ENCODE measurements at regions not wholly inside any gene's neighbourhood (a gene's known extent, or its start where the extent isn't known, plus 50 kb on each side); places are given as distances from the start of the nearest gene placed in this dataset.

DNA sequence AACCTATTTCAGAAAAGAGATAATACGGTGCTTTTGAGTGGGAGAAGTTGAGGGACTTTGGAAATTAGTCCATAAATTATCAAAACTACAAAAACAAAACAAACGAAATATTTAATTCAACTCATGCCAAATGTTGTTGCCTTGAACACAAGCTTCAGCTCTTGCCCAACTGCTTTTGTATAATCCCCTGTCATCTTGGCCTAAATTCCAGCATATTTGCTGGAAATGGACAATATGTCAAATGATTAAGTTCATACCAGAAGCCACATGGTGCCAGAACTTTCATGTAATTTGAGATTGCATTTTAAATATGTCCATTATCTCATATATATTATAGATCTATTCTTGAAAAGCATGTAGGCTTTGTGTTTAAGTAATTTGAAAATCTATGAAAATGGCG is 373.7 kb upstream of the SLITRK6 start:
- intact Hi-C loops (cut with micrococcal nuclease) = no loop called here
- Histone ChIP-seq H3K79me2 (ENCODE audit: insufficient read depth, low read length) (no peaks in the 10 kb centered on the region), H3K4me1 (ENCODE audit: control insufficient read depth in 1 of 2, insufficient read depth in 2 of 2, low read length in 2 of 2) (no peaks in the 10 kb centered on the region), H3K9me3 (replicated peaks in 1 of 2; ENCODE audit: control insufficient read depth in 1 of 2, insufficient read depth in 1 of 2, low read length in 2 of 2) (peaks cover 6 to 8% of the 10 kb centered on the region in 2 donors), H3K27ac (ENCODE audit: low read depth in 1 of 2, low read length in 2 of 2) (no peak overlapping the region), H3K36me3 (replicated peaks in 1 of 2; ENCODE audit: control insufficient read depth in 1 of 2, insufficient read depth in 2 of 2, low read length in 2 of 2) (no peaks in the 10 kb centered on the region), H3K4me3 (replicated peaks in 1 of 3; ENCODE audit: low read depth in 2 of 3, low read length in 3 of 3) (no peak overlapping the region), H3K4me2 (replicated peaks; ENCODE audit: extremely low read depth, low read length, poor library complexity, severe bottlenecking) (no peak overlapping the region), H2AFZ (ENCODE audit: insufficient read depth, low read depth, low read length, poor library complexity, severe bottlenecking) (no peak overlapping the region), H3K27me3 (ENCODE audit: control insufficient read depth in 2 of 2, insufficient read depth in 2 of 2, low read length in 2 of 2) (no peaks in the 10 kb centered on the region), H4K20me1 (ENCODE audit: insufficient read depth, low read length) (no peaks in the 10 kb centered on the region), H3K9ac (ENCODE audit: insufficient read depth, low read length, poor library complexity, severe bottlenecking) (no peak overlapping the region)
- Mint-ChIP-seq H3K9me3 (peaks cover 0 to 7% (median 4%) of the 10 kb centered on the region in 7 donors), H3K27me3 (ENCODE audit: low read depth in 3 of 3) (no peaks in the 10 kb centered on the region), H3K27ac (no peak overlapping the region), H3K36me3 (no peaks in the 10 kb centered on the region), H3K4me3 (no peak overlapping the region), H3K4me1 (no peaks in the 10 kb centered on the region)
- 86% methylated on average over 1 of the region's 3 CpGs for WGBS (ENCODE audit: insufficient coverage)
- DNase-seq = no peak
- TF ChIP-seq, protein P1, sequence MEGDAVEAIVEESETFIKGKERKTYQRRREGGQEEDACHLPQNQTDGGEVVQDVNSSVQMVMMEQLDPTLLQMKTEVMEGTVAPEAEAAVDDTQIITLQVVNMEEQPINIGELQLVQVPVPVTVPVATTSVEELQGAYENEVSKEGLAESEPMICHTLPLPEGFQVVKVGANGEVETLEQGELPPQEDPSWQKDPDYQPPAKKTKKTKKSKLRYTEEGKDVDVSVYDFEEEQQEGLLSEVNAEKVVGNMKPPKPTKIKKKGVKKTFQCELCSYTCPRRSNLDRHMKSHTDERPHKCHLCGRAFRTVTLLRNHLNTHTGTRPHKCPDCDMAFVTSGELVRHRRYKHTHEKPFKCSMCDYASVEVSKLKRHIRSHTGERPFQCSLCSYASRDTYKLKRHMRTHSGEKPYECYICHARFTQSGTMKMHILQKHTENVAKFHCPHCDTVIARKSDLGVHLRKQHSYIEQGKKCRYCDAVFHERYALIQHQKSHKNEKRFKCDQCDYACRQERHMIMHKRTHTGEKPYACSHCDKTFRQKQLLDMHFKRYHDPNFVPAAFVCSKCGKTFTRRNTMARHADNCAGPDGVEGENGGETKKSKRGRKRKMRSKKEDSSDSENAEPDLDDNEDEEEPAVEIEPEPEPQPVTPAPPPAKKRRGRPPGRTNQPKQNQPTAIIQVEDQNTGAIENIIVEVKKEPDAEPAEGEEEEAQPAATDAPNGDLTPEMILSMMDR (IDR thresholded peaks at IDR 0.05) = no peak

DNA sequence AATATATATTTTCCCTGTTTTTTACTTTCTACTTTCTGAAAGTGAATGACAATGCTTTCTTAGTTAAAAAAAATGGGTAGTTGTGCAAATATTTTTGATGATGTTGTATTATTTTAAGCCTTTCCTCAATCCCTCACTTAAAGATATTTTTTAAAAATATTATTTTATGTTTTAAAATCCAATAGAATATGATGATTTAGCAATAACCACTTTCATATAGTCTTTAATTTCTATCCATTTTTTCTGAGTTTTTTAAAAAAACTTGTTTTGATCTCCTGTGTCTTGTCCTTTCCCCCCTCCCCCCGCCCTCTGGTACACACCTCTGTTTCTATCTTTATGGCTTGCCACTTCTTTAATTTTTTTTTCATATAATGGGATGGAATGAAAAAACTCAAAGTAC is 362.0 kb upstream of the SLITRK6 start:
- intact Hi-C loops (cut with micrococcal nuclease) = no loop called here
- no peak overlapping the region for H3K4me3 ChIP-seq (replicated peaks in 1 of 3; ENCODE audit: low read depth in 2 of 3, low read length in 3 of 3)
- Mint-ChIP-seq H3K9me3 (peaks cover 0 to 5% (median 0%) of the 10 kb centered on the region in 7 donors), H3K4me3 (no peak overlapping the region), H3K36me3 (no peaks in the 10 kb centered on the region), H3K27me3 (ENCODE audit: low read depth in 3 of 3) (peaks cover 0 to 1% (median 0%) of the 10 kb centered on the region in 3 donors), H3K27ac (no peak overlapping the region), H3K4me1 (no peaks in the 10 kb centered on the region)
- no peak overlapping the region for H3K9ac ChIP-seq (ENCODE audit: insufficient read depth, low read length, poor library complexity, severe bottlenecking)
- H3K27ac ChIP-seq (ENCODE audit: low read depth in 1 of 2, low read length in 2 of 2) = no peak overlapping the region
- no peaks in the 10 kb centered on the region for H3K27me3 ChIP-seq (ENCODE audit: control insufficient read depth in 2 of 2, insufficient read depth in 2 of 2, low read length in 2 of 2)
- H3K4me1 ChIP-seq (ENCODE audit: control insufficient read depth in 1 of 2, insufficient read depth in 2 of 2, low read length in 2 of 2) = no peaks in the 10 kb centered on the region
- no peak overlapping the region for H3K4me2 ChIP-seq (replicated peaks; ENCODE audit: extremely low read depth, low read length, poor library complexity, severe bottlenecking)
- H3K79me2 ChIP-seq (ENCODE audit: insufficient read depth, low read length) = no peaks in the 10 kb centered on the region
- H3K36me3 ChIP-seq (replicated peaks in 1 of 2; ENCODE audit: control insufficient read depth in 1 of 2, insufficient read depth in 2 of 2, low read length in 2 of 2) = no peaks in the 10 kb centered on the region
- no peaks in the 10 kb centered on the region for H3K9me3 ChIP-seq (replicated peaks in 1 of 2; ENCODE audit: control insufficient read depth in 1 of 2, insufficient read depth in 1 of 2, low read length in 2 of 2)
- WGBS (ENCODE audit: insufficient coverage) = no CpG with 5 or more reads among the region's 1 CpG
- no peak overlapping the region for H2AFZ ChIP-seq (ENCODE audit: insufficient read depth, low read depth, low read length, poor library complexity, severe bottlenecking)
- TF ChIP-seq, protein P1 (IDR thresholded peaks at IDR 0.05) = no peak
- no peak for DNase-seq
- H4K20me1 ChIP-seq (ENCODE audit: insufficient read depth, low read length) = no peaks in the 10 kb centered on the region

All from CD14-positive monocyte (primary cell).